ENCODE measurements at regions not wholly inside any gene's neighbourhood (a gene's known extent, or its start where the extent isn't known, plus 50 kb on each side); places are given as distances from the start of the nearest gene placed in this dataset.

DNA sequence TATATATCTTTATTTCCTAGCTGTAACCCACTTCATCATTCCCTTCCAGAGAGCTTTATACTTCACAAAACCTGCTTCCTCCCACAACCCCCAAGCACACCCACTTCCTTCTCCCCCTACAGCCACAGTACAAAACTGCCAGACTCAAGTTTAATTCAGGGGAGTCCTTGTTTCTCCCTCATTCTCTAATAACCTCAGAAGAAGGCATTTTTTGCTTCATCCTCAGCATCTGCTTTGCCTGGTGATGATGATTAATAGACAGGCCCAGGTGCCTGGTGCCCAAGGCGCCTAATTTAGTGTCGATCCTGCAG is 414.3 kb downstream of the KIF16B start:
- H3K36me3 ChIP-seq (ENCODE audit: control insufficient read depth, insufficient read depth, low read length) = no peaks in the 10 kb centered on the region
- no peak for TF ChIP-seq CTCF (IDR thresholded peaks at IDR 0.05; ENCODE audit: insufficient read depth, low read length, poor library complexity, severe bottlenecking)
- no peak for DNase-seq (ENCODE audit: low read depth)
- H3K27me3 ChIP-seq (ENCODE audit: control insufficient read depth, insufficient read depth, low read length) = no peaks in the 10 kb centered on the region
- H3K4me3 ChIP-seq (ENCODE audit: low read depth, low read length) = no peak overlapping the region

DNA sequence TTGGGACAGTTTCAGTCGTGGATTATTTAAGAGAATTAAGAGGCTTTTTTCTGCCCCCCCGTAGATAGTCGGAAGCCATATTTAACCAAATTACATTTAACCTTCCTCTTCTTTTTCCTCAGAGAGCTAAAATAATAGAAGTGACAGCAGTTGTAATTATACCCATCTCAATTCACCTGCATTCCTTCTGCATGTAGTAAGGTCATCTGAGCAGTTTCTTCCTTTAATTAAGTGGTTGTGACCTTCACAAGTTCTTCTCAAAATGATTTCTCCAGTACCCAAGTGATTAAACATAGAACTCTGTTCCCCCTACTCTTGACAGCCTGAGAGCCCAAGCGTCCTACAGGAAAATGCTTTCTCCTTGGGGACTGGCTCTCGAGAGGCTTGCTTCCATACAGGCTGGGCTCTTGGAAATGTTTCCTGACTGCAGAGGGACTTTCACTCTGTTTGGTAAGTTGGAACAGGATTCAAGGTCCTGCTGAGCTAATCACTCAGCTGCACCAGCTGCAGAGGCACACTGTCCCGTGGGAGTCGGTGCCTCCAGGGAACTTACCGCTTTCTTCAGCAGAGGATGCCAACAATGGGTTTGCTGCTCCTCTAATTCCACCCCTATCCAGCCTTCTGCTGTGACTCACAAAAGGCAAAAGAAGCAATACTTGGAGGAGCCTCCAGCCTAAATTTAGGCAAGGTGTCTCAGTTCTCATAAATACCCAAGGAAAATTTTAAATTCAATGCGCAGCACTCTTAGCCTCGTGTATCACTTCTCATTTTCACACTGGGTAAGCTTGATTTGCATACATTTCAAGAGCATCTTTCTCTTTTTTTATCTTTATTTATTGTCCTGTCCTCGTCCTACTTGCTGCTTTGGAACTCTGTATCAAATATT is 414.9 kb downstream of the KIF16B start:
- H3K27me3 ChIP-seq (ENCODE audit: control insufficient read depth, insufficient read depth, low read length) = no peaks in the 10 kb centered on the region
- H3K36me3 ChIP-seq (ENCODE audit: control insufficient read depth, insufficient read depth, low read length) = no peaks in the 10 kb centered on the region
- TF ChIP-seq CTCF (IDR thresholded peaks at IDR 0.05; ENCODE audit: insufficient read depth, low read length, poor library complexity, severe bottlenecking) = no peak
- no peak for DNase-seq (ENCODE audit: low read depth)
- H3K4me3 ChIP-seq (ENCODE audit: low read depth, low read length) = no peak overlapping the region

- TF ChIP-seq CTCF (IDR thresholded peaks at IDR 0.05; ENCODE audit: insufficient read depth, low read length, poor library complexity, severe bottlenecking) = no peak
- Histone ChIP-seq H3K36me3 (ENCODE audit: control insufficient read depth, insufficient read depth, low read length) (no peaks in the 10 kb centered on the region), H3K27me3 (ENCODE audit: control insufficient read depth, insufficient read depth, low read length) (no peaks in the 10 kb centered on the region), H3K4me3 (ENCODE audit: low read depth, low read length) (no peak overlapping the region)
- no peak for DNase-seq (ENCODE audit: low read depth)
Observed at GRCh38 chr20:16147916-16148315, 425.3 kb downstream of the KIF16B start.

DNA sequence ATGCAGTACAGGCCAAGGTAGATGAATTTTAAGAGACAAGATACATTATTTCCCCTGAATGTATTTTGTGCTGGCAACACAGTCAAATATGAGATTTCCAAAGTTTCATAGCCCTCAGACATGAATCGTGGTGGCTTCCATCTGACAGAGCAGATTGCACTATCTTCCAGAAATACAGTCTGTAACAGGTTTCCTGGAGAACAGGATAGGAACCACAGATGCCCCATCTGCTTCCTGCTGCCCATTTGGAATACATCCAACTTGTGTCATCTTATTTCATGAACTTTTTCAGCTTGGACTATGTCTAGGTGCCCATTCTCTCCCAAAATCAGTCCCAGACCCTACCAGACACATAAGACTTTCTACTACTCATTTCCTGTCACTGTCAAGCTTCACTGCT is 426.0 kb downstream of the KIF16B start:
- DNase-seq (ENCODE audit: low read depth) = no peak
- no peak for TF ChIP-seq CTCF (IDR thresholded peaks at IDR 0.05; ENCODE audit: insufficient read depth, low read length, poor library complexity, severe bottlenecking)
- Histone ChIP-seq H3K27me3 (ENCODE audit: control insufficient read depth, insufficient read depth, low read length) (no peaks in the 10 kb centered on the region), H3K36me3 (ENCODE audit: control insufficient read depth, insufficient read depth, low read length) (no peaks in the 10 kb centered on the region), H3K4me3 (ENCODE audit: low read depth, low read length) (no peak overlapping the region)

GRCh38 chr20:16145919-16146318 is 427.3 kb downstream of the KIF16B start:
- no peak for DNase-seq (ENCODE audit: low read depth)
- Histone ChIP-seq H3K36me3 (ENCODE audit: control insufficient read depth, insufficient read depth, low read length) (no peaks in the 10 kb centered on the region), H3K27me3 (ENCODE audit: control insufficient read depth, insufficient read depth, low read length) (no peaks in the 10 kb centered on the region), H3K4me3 (ENCODE audit: low read depth, low read length) (no peak overlapping the region)
- no peak for TF ChIP-seq CTCF (IDR thresholded peaks at IDR 0.05; ENCODE audit: insufficient read depth, low read length, poor library complexity, severe bottlenecking)

DNA sequence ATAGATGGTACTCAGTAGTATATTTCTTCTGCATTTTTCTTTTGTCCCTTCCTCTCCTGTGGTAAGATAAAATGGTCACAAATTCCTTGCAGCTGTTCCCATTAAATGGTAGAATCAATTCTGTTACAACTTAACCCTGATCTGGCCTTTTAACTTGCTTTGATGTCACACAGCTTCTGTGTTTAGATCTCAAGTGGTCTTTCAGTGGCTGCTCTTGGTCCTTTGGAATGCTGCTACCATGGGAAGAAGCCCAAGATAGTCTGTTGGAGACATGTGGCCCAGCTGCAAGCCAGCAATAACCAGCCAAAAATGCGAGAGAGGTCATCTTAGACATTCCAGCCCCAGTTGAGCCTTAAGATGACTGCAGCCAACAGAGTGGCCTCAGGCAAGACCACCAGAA is 429.7 kb downstream of the KIF16B start:
- no peak for DNase-seq (ENCODE audit: low read depth)
- no peak for TF ChIP-seq CTCF (IDR thresholded peaks at IDR 0.05; ENCODE audit: insufficient read depth, low read length, poor library complexity, severe bottlenecking)
- Histone ChIP-seq H3K4me3 (ENCODE audit: low read depth, low read length) (no peak overlapping the region), H3K27me3 (ENCODE audit: control insufficient read depth, insufficient read depth, low read length) (no peaks in the 10 kb centered on the region), H3K36me3 (ENCODE audit: control insufficient read depth, insufficient read depth, low read length) (no peaks in the 10 kb centered on the region)
